Kidney (tissue), 13 donors: ENCODE measurements at regions not wholly inside any gene's neighbourhood (a gene's known extent, or its start where the extent isn't known, plus 50 kb on each side); places are given as distances from the start of the nearest gene placed in this dataset.

Source experiments
- DNase-seq, 5 donors: peaks; one replicate each; pipeline ENCODE4 v3.0.0-alpha.2; 2013 to 2020
- FAIRE-seq: peaks from 2 replicates; lab custom pipeline; 2012; peaks lifted over from hg19 to GRCh38; lab: Jason Lieb, UNC
- H3K27ac ChIP-seq, 2 donors: one replicate each; pipeline ENCODE4 v1.7.0; 2013; ENCODE audit warnings: low read depth in 2 of 2, low read length in 2 of 2, inconsistent platforms in 1 of 2
- H3K27me3 ChIP-seq: one replicate; pipeline ENCODE4 v1.7.1; 2013; ENCODE audit warnings: low read length, inconsistent platforms; ENCODE audit not compliant: control insufficient read depth, insufficient read depth
- H3K36me3 ChIP-seq, 3 donors: one replicate each; pipeline versions ENCODE4 v1.7.0 to v1.7.1; 2013; ENCODE audit warnings: low read length in 3 of 3, control low read depth in 1 of 3, inconsistent platforms in 1 of 3; ENCODE audit not compliant: insufficient read depth in 3 of 3, control insufficient read depth in 2 of 3
- H3K4me1 ChIP-seq, 3 donors: one replicate each; pipeline versions ENCODE4 v1.7.0 to v1.7.1; 2013; ENCODE audit warnings: low read length in 3 of 3, inconsistent platforms in 1 of 3, low read depth in 1 of 3; ENCODE audit not compliant: control insufficient read depth in 2 of 3, insufficient read depth in 2 of 3
- H3K4me3 ChIP-seq, 3 donors: one replicate each; pipeline versions ENCODE4 v1.7.0 to v1.8.1; 2013; ENCODE audit warnings: low read length in 3 of 3, control low read depth in 1 of 3, inconsistent platforms in 1 of 3
- H3K9ac ChIP-seq, 3 donors: one replicate each; pipeline versions ENCODE4 v1.7.0 to v1.7.1; 2013; ENCODE audit warnings: low read length in 3 of 3, control low read depth in 1 of 3, inconsistent platforms in 1 of 3
- H3K9me3 ChIP-seq, 3 donors: one replicate each; pipeline versions ENCODE4 v1.7.0 to v1.7.1; 2013; ENCODE audit warnings: low read length in 3 of 3, control low read depth in 1 of 3, inconsistent platforms in 1 of 3; ENCODE audit not compliant: control insufficient read depth in 2 of 3, insufficient read depth in 1 of 3
- intact Hi-C: fragments of 100-400 bp; cut with DNase I; formaldehyde crosslinking; loops from one replicate; pipeline ENCODE4 v1.11.1; 2022
- TF ChIP-seq, protein P1 (sequence below): IDR thresholded peaks from 3 replicates; pipeline ENCODE4 v1.5.1; 2012; ENCODE audit warnings: mild to moderate bottlenecking, moderate library complexity, borderline replicate concordance; ENCODE audit not compliant: insufficient read depth; ENCODE audit errors: extremely low read depth
- donor health status: control.
- donor health status: control.
- donor health status: control.
- donor health status: control.
- donor health status: control.
- donor health status: DM: yes; HTN: yes; CAD: no.
- donor health status: Normal renal cell carcinoma (clear cell type).

DNA sequence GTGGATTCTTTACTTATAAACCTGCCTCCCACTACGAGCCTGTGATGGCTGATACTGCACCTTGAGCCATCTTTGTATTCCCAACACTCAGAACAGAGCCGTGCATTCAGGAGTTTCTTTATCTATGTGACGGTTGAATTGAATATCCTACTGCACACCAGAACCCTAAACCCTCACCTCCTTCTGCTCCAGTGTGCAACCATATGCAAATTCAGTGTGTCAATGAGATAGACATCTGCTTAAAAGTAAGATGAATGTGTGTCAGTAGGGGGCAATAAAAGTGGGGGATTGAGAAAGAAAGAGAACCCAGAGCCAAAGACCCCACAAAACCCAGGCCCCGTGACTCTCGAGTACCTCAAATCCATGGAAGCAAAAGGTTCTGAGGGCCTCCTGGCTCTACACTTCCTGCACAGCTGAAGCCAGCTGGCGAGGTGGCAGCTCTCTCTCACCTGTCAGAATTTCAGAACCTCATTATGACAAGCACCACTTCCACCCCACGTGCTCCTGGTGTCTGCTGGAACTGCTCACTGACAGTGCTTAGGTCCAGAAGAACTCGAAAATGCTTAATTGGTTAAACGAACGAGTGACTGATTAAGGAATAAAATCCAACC is 143.3 kb upstream of the GPR26 start:
- H3K9me3 ChIP-seq = no peaks in the 10 kb centered on the region
- H3K27ac ChIP-seq = no peak overlapping the region
- no peak overlapping the region for H3K4me3 ChIP-seq
- H3K9ac ChIP-seq = no peak overlapping the region
- H3K27me3 ChIP-seq = no peaks in the 10 kb centered on the region
- H3K36me3 ChIP-seq = no peaks in the 10 kb centered on the region
- no peaks in the 10 kb centered on the region for H3K4me1 ChIP-seq
- no peak for DNase-seq
- no peak for FAIRE-seq
- intact Hi-C loops = no loop called here
- TF ChIP-seq, protein P1, sequence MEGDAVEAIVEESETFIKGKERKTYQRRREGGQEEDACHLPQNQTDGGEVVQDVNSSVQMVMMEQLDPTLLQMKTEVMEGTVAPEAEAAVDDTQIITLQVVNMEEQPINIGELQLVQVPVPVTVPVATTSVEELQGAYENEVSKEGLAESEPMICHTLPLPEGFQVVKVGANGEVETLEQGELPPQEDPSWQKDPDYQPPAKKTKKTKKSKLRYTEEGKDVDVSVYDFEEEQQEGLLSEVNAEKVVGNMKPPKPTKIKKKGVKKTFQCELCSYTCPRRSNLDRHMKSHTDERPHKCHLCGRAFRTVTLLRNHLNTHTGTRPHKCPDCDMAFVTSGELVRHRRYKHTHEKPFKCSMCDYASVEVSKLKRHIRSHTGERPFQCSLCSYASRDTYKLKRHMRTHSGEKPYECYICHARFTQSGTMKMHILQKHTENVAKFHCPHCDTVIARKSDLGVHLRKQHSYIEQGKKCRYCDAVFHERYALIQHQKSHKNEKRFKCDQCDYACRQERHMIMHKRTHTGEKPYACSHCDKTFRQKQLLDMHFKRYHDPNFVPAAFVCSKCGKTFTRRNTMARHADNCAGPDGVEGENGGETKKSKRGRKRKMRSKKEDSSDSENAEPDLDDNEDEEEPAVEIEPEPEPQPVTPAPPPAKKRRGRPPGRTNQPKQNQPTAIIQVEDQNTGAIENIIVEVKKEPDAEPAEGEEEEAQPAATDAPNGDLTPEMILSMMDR = no peak

DNA sequence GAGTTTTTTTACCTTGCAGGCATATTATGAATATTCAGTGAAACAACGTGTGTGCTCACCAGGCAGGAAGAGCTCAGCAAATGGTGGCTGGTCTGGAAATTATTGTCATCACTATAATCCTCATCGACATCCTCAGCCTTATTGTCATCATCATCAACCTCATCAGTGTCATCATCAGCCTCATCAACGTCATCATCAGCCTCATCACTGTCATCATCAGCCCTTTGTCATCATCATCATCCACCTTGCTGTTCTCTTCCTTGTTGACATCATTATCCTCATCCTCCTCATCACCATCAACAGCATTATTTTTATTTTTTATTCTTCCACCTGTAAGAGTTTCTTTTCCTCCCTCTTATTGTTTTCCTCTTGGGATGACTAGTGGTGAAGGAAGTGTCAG is 142.3 kb upstream of the GPR26 start:
- FAIRE-seq = no peak
- no peaks in the 10 kb centered on the region for H3K9me3 ChIP-seq
- intact Hi-C loops = no loop called here

DNA sequence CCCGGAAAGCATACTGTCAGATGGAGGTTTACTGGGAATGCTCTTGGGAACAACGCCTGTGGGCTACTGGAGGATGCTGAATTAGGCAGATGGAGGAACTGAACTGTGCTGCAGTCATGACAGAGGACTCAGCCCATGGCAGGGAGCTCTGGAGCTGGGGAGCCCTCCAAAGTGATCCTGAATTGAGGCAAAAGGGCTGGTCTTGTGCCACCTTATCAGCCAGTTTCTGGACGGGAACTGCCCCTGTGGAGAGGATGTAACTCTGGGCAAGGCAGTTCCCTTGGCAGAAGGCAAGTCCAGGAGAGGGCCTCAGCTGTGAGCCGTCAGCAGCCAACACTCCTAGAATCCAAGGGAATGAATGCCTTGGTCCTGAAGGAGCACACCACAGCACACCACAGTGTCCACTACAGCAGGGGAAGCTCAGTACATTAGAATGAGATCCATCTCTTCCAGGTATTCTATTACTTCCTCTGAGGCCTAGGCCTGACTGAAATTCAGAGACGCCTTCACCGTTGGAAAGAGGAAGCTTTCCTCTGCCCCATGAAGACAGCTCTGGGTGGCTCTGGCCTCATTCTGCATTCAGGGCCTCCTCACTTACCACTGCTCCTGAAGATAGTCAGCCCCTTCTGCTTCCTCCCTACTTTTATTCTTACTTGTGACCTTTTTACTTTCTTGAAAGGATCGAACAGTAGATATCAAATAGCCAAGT is 139.6 kb upstream of the GPR26 start:
- H3K36me3 ChIP-seq = no peaks in the 10 kb centered on the region
- intact Hi-C loops = no loop called here
- H3K4me3 ChIP-seq = no peak overlapping the region
- DNase-seq (no peak), FAIRE-seq (no peak)
- no peaks in the 10 kb centered on the region for H3K4me1 ChIP-seq
- H3K27ac ChIP-seq = no peak overlapping the region
- TF ChIP-seq, protein P1 = no peak
- no peak overlapping the region for H3K9ac ChIP-seq
- H3K9me3 ChIP-seq = no peaks in the 10 kb centered on the region
- no peaks in the 10 kb centered on the region for H3K27me3 ChIP-seq

More for the DNA sequence above, 142.3 kb upstream of the GPR26 start:
- H3K4me1 ChIP-seq = no peaks in the 10 kb centered on the region
- no peak overlapping the region for H3K9ac ChIP-seq
- H3K27ac ChIP-seq = no peak overlapping the region
- DNase-seq = no peak
- H3K27me3 ChIP-seq = no peaks in the 10 kb centered on the region
- TF ChIP-seq, protein P1 = no peak
- H3K4me3 ChIP-seq = no peak overlapping the region
- H3K36me3 ChIP-seq = no peaks in the 10 kb centered on the region
